OCI-LY3 (cell line): ENCODE measurements at regions not wholly inside any gene's neighbourhood (a gene's known extent, or its start where the extent isn't known, plus 50 kb on each side); places are given as distances from the start of the nearest gene placed in this dataset.

Source experiments
- EZH2phosphoT487 ChIP-seq: fragments of 200-600 bp; shearing (Covaris generic); IDR thresholded peaks from 2 replicates; pipeline ENCODE4 v1.6.1; 2018; ENCODE audit warnings: antibody characterized with exemption, mixed run types, low read depth
- TF ChIP-seq, protein P1 (sequence below): fragments of 200-600, 300-600 bp; sonication (generic); IDR thresholded peaks from 2 replicates; pipeline ENCODE4 v1.5.1; 2014; ENCODE audit warnings: antibody characterized with exemption, low read length, low read depth

DNA sequence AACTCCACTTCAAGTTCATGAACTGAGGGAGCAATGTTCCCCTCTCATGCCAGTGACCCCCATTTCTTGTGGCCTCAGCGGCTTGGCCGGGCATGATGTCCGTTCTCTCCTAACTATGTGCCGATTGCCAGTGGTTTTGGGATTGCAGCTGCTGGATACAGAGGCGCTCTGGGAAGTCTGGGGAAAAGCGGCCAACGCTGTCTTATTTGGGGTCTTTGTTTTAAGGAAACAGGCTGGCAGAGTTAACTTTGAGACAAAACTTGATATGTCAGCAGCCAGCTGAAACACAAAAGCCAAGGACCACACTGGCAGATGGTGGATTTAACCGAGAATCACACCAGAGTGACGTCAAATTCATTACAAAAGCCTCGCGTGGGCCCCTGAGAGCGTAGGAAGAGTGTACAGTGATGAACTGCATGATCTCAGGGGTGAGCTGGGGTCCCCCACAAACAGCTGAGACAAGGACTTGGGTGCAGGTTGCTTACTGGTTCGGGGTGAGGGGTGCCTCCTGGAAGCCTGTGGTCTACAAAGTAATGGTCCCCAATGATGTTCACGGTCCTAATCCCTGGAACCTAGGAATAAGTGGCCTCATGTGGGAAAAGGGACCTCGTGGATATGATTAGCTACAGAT, 180.4 kb downstream of the IRF8 start:
- TF ChIP-seq, protein P1, sequence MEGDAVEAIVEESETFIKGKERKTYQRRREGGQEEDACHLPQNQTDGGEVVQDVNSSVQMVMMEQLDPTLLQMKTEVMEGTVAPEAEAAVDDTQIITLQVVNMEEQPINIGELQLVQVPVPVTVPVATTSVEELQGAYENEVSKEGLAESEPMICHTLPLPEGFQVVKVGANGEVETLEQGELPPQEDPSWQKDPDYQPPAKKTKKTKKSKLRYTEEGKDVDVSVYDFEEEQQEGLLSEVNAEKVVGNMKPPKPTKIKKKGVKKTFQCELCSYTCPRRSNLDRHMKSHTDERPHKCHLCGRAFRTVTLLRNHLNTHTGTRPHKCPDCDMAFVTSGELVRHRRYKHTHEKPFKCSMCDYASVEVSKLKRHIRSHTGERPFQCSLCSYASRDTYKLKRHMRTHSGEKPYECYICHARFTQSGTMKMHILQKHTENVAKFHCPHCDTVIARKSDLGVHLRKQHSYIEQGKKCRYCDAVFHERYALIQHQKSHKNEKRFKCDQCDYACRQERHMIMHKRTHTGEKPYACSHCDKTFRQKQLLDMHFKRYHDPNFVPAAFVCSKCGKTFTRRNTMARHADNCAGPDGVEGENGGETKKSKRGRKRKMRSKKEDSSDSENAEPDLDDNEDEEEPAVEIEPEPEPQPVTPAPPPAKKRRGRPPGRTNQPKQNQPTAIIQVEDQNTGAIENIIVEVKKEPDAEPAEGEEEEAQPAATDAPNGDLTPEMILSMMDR, result no peak
- no peak for TF ChIP-seq EZH2phosphoT487
